GM12872 (cell line): ENCODE measurements at regions not wholly inside any gene's neighbourhood (a gene's known extent, or its start where the extent isn't known, plus 50 kb on each side); places are given as distances from the start of the nearest gene placed in this dataset.

Experiments used
- CTCF ChIP-seq: IDR thresholded peaks from 3 replicates; pipeline ENCODE4 v1.5.1; 2011; ENCODE audit warnings: low read depth, mild to moderate bottlenecking, low read length, moderate library complexity; ENCODE audit not compliant: insufficient read depth

DNA sequence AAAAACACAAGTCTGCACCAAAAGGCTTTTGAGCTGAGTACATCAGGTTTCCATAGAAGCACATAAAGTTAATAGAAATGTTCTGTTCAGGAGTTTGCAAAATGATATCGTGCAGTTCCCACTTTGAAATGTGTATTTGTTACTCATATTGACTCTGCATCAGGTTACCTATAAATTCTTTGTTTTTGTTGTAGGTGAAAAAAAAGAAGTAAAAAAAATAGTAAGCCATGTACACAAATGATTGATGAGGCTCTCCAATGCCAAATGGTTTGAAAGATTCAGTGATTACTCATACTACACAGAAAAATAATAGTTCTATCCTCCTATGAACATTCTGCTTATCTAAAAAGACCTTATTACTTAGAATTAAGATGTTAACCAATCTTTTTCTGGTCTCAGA lies 287.3 kb upstream of the MME start:
- no peak for TF ChIP-seq CTCF

DNA sequence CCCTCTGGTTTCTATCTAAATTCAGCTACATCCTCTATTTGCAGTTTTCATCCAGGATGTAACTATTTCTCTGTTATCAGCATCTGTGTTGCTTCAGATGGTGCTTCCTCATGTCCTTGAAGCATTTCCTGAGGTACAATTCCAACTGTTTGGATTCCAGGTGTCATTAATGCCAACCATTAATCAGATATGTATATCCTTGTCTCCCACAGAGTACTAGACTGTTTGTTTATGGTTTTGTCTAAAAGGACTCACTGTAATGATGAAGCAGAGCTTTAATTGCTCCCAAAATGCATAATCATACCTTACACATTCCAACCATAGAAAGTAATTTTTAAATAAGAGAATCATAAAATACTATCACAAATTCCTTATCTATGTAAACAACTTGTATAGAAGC lies 288.5 kb upstream of the MME start:
- no peak for TF ChIP-seq CTCF

DNA sequence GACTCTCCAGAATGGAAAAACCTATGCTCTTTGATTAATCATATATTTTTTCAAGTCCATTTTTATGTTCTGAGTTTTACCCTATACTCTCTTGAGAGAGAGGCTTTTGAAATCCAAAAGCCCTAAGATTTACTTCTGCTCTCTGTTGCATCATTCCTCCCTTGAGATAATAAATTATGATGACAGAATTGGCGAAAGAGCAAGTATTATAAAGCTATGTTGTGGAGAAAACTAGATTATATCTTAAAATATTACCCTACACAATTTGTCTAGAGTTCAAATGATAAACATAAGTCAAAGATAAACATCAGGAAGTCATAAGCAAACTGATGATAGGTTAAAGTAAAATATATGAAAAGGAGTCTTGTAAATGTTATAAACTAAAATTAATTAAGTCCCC lies 293.4 kb upstream of the MME start:
- TF ChIP-seq CTCF = no peak

DNA sequence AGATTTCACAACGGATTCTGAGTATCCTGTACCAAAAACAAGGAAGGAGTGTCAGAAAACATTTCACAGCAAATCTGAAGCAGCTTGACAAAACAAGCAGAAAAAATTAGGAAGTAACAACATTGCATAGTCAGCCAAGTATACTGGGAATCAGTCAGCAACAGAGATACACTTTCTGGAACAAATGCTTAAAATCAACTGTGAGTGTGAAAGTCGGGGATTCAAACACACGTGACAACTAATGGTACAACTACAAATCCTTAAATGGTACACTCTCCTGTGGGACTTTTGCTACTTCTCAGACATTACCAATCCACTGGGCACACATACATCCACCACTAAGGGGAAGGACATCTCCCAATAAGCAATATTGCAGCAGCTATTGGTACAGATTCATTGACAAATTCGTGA lies 296.6 kb upstream of the MME start:
- no peak for TF ChIP-seq CTCF

DNA sequence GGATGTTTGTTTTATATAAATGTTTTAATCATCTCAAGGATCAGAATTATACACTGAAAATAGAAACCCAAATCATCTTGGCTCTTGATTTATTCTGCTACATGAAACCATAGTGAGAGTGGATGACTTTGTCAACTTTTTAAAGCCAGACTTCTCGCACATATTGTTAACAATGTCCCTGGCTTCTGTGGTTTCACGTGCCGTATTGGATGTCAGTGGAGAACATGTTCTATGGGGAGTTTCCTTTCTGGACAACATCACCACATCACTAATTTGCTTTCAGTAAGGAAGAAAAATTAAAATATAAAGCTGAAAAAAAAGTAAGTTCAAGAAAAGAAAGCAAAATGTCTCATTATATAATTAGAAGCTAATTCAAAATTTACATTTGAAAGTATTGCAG lies 297.1 kb upstream of the MME start:
- no peak for TF ChIP-seq CTCF

DNA sequence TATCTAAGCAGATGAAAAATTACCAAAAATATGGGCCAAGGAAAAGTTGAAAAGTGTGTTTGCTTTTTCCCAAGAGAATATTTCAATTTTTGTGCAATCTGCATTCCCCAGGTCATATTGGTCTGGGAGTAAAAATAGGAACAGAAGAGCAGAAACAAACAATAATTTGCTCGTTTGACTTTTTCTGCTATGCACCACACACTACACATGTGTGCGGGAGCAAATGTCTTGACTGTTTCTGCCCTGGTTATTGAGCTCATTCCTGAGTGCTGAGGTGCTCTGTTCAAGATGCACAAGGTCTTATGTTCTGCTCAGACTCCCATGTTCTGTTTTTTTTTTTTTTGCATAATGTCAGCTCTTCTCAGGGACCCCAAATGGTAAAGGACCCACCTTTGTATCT lies 298.0 kb upstream of the MME start:
- no peak for TF ChIP-seq CTCF

GRCh38 chr3:154781595-154781994 lies 298.5 kb upstream of the MME start:
- no peak for TF ChIP-seq CTCF

DNA sequence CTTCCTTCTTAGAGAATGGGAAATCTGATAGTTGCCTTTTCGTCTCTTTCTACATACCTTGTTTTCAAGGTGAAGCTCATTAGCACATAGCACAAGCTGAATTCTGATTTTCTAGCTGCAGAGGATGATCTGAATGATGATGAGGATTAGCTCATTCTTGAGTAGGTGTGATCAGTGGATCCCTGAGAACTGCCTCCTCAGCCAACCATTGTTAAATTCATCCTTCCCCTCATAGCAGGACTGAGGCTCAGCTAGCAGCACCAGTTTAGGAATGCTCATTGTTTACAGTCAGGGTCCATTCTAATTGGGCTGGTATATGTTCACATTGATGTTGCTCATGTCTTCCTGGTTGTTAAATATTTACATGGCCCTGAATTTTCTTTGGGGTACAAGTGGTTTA lies 299.9 kb upstream of the MME start:
- TF ChIP-seq CTCF = no peak
